PC-9 (cell line): ENCODE measurements at regions not wholly inside any gene's neighbourhood (a gene's known extent, or its start where the extent isn't known, plus 50 kb on each side); places are given as distances from the start of the nearest gene placed in this dataset.
A peak's percentile ranks its signal among the peaks of the same experiment; 100 is the strongest.

ENCODE experiments used
- EZH2 ChIP-seq: fragments of 200-600 bp; sonication (generic); IDR thresholded peaks from 2 replicates; pipeline ENCODE4 v1.8.0; 2017; ENCODE audit warnings: antibody characterized with exemption, low read depth
- TF ChIP-seq, protein P1 (sequence below): fragments of 200-600 bp; sonication (generic); conservative IDR thresholded peaks from 2 replicates; pipeline ENCODE4 v1.6.1; 2017; ENCODE audit warnings: mixed run types, antibody characterized with exemption, mild to moderate bottlenecking, moderate library complexity

DNA sequence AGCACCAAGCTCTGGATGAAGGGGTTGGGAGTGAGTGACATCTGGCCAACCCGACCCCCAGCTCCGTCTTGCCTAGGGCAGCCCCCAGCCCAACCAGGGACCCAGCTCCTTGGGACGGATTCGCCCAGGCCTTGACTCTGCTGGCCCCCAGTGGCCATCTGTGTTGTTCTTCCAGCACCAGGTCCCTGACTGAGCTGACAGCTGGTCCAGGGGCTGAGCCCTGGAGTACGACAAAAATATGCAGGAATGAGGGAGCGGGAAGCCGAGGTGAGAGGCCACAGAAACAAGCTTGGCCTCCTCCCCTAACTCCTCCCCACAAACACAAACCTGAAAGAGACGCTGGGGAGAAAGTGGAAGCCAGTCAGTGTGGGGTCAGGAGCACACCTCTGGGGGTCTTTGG, 55.0 kb upstream of the PAX7 start:
- TF ChIP-seq, protein P1, sequence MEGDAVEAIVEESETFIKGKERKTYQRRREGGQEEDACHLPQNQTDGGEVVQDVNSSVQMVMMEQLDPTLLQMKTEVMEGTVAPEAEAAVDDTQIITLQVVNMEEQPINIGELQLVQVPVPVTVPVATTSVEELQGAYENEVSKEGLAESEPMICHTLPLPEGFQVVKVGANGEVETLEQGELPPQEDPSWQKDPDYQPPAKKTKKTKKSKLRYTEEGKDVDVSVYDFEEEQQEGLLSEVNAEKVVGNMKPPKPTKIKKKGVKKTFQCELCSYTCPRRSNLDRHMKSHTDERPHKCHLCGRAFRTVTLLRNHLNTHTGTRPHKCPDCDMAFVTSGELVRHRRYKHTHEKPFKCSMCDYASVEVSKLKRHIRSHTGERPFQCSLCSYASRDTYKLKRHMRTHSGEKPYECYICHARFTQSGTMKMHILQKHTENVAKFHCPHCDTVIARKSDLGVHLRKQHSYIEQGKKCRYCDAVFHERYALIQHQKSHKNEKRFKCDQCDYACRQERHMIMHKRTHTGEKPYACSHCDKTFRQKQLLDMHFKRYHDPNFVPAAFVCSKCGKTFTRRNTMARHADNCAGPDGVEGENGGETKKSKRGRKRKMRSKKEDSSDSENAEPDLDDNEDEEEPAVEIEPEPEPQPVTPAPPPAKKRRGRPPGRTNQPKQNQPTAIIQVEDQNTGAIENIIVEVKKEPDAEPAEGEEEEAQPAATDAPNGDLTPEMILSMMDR, result peak; percentile 42
- TF ChIP-seq EZH2, result no peak
